T-helper 17 cell (primary cell): ENCODE measurements at regions not wholly inside any gene's neighbourhood (a gene's known extent, or its start where the extent isn't known, plus 50 kb on each side); places are given as distances from the start of the nearest gene placed in this dataset.

Source experiments
- ATAC-seq: fragments of 150-1000 bp; cut with Tn5 transposase; 2 replicates; pipeline ENCODE4 v1.10.0; 2021; ENCODE audit warnings: mild to moderate bottlenecking, moderate library complexity
- DNase-seq, 3 donors: peaks; one replicate each; pipeline versions ENCODE4 v3.0.0 to v3.0.0-alpha.2; 2020 to 2021
- H3K9me3 ChIP-seq: one replicate; pipeline ENCODE4 v1.7.0; 2013; ENCODE audit warnings: low read length, mild to moderate bottlenecking; ENCODE audit not compliant: control insufficient read depth, poor library complexity, severe bottlenecking
- H3K27ac Mint-ChIP-seq: one replicate; pipeline ENCODE4 v1.8.0; 2022; ENCODE audit warnings: mild to moderate bottlenecking, moderate library complexity, mixed read lengths
- H3K27me3 Mint-ChIP-seq: one replicate; pipeline ENCODE4 v1.8.0; 2022; ENCODE audit warnings: mixed read lengths
- H3K36me3 Mint-ChIP-seq: one replicate; pipeline ENCODE4 v1.8.0; 2022; ENCODE audit warnings: low read depth, mixed read lengths
- H3K4me1 Mint-ChIP-seq: one replicate; pipeline ENCODE4 v1.8.0; 2022; ENCODE audit warnings: mild to moderate bottlenecking, mixed read lengths
- H3K4me3 Mint-ChIP-seq: one replicate; pipeline ENCODE4 v1.8.0; 2022; ENCODE audit warnings: mild to moderate bottlenecking, moderate library complexity, mixed read lengths

- H3K36me3 Mint-ChIP-seq: no peaks in the 10 kb centered on the region
- H3K27ac Mint-ChIP-seq: no peak overlapping the region
- H3K27me3 Mint-ChIP-seq: no peaks in the 10 kb centered on the region
- no peak for DNase-seq
- H3K4me1 Mint-ChIP-seq: no peaks in the 10 kb centered on the region
- no peak overlapping the region for H3K4me3 Mint-ChIP-seq
- ATAC-seq: no peak
- no peaks in the 10 kb centered on the region for H3K9me3 ChIP-seq
Observed at GRCh38 chr20:11032611-11033010, 358.8 kb upstream of the JAG1 start.

- H3K9me3 ChIP-seq: no peaks in the 10 kb centered on the region
- no peak for ATAC-seq
- no peak for DNase-seq
- H3K27me3 Mint-ChIP-seq: no peaks in the 10 kb centered on the region
- no peak overlapping the region for H3K4me3 Mint-ChIP-seq
- H3K36me3 Mint-ChIP-seq: no peaks in the 10 kb centered on the region
- H3K4me1 Mint-ChIP-seq: no peaks in the 10 kb centered on the region
- no peak overlapping the region for H3K27ac Mint-ChIP-seq
Observed at GRCh38 chr20:11034025-11034424, 360.2 kb upstream of the JAG1 start.

GRCh38 chr20:11035211-11035610 is 361.4 kb upstream of the JAG1 start:
- Mint-ChIP-seq H3K27ac (no peak overlapping the region), H3K27me3 (no peaks in the 10 kb centered on the region), H3K4me3 (no peak overlapping the region), H3K36me3 (no peaks in the 10 kb centered on the region), H3K4me1 (no peaks in the 10 kb centered on the region)
- no peaks in the 10 kb centered on the region for H3K9me3 ChIP-seq
- no peak for DNase-seq
- no peak for ATAC-seq

GRCh38 chr20:11041396-11041795 is 367.6 kb upstream of the JAG1 start:
- Mint-ChIP-seq H3K27ac (no peak overlapping the region), H3K4me3 (no peak overlapping the region)

GRCh38 chr20:11043001-11043400 is 369.2 kb upstream of the JAG1 start:
- no peak overlapping the region for H3K27ac Mint-ChIP-seq

More at GRCh38 chr20:11041396-11041795, 367.6 kb upstream of the JAG1 start:
- Mint-ChIP-seq H3K4me1 (no peaks in the 10 kb centered on the region), H3K27me3 (no peaks in the 10 kb centered on the region), H3K36me3 (no peaks in the 10 kb centered on the region)
- no peaks in the 10 kb centered on the region for H3K9me3 ChIP-seq
- ATAC-seq (no peak), DNase-seq (no peak)

GRCh38 chr20:11044561-11044960 is 370.8 kb upstream of the JAG1 start:
- H3K27me3 Mint-ChIP-seq: no peaks in the 10 kb centered on the region
- ATAC-seq: no peak
- DNase-seq: no peak
- H3K9me3 ChIP-seq: no peaks in the 10 kb centered on the region
- no peaks in the 10 kb centered on the region for H3K4me1 Mint-ChIP-seq
- H3K36me3 Mint-ChIP-seq: no peaks in the 10 kb centered on the region
- H3K4me3 Mint-ChIP-seq: no peak overlapping the region
- H3K27ac Mint-ChIP-seq: no peak overlapping the region

More at GRCh38 chr20:11043001-11043400, 369.2 kb upstream of the JAG1 start:
- Mint-ChIP-seq H3K36me3 (no peaks in the 10 kb centered on the region), H3K27me3 (no peaks in the 10 kb centered on the region), H3K4me1 (no peaks in the 10 kb centered on the region), H3K4me3 (no peak overlapping the region)
- ATAC-seq: no peak
- no peaks in the 10 kb centered on the region for H3K9me3 ChIP-seq
- no peak for DNase-seq

GRCh38 chr20:11045412-11046175 is 371.8 kb upstream of the JAG1 start:
- Mint-ChIP-seq H3K4me1 (no peaks in the 10 kb centered on the region), H3K27me3 (no peaks in the 10 kb centered on the region), H3K4me3 (no peak overlapping the region), H3K36me3 (no peaks in the 10 kb centered on the region), H3K27ac (no peak overlapping the region)
- no peaks in the 10 kb centered on the region for H3K9me3 ChIP-seq
- DNase-seq (no peak), ATAC-seq (no peak)

GRCh38 chr20:11047559-11047958 is 373.8 kb upstream of the JAG1 start:
- no peak overlapping the region for H3K27ac Mint-ChIP-seq
- H3K27me3 Mint-ChIP-seq: no peaks in the 10 kb centered on the region
- no peak overlapping the region for H3K4me3 Mint-ChIP-seq
- H3K4me1 Mint-ChIP-seq: no peaks in the 10 kb centered on the region
- no peak for ATAC-seq
- no peak for DNase-seq
- no peaks in the 10 kb centered on the region for H3K36me3 Mint-ChIP-seq
- H3K9me3 ChIP-seq: no peaks in the 10 kb centered on the region

GRCh38 chr20:11048739-11049138 is 374.9 kb upstream of the JAG1 start:
- H3K27ac Mint-ChIP-seq: no peak overlapping the region
- H3K9me3 ChIP-seq: no peaks in the 10 kb centered on the region
- H3K4me3 Mint-ChIP-seq: no peak overlapping the region
- H3K36me3 Mint-ChIP-seq: no peaks in the 10 kb centered on the region
- H3K4me1 Mint-ChIP-seq: no peaks in the 10 kb centered on the region
- no peaks in the 10 kb centered on the region for H3K27me3 Mint-ChIP-seq
- ATAC-seq (no peak), DNase-seq (no peak)

- DNase-seq (no peak), ATAC-seq (no peak)
- no peak overlapping the region for H3K4me3 Mint-ChIP-seq
- no peaks in the 10 kb centered on the region for H3K9me3 ChIP-seq
- H3K4me1 Mint-ChIP-seq: no peaks in the 10 kb centered on the region
- H3K36me3 Mint-ChIP-seq: no peaks in the 10 kb centered on the region
- H3K27ac Mint-ChIP-seq: no peak overlapping the region
- H3K27me3 Mint-ChIP-seq: no peaks in the 10 kb centered on the region
Observed at GRCh38 chr20:11050350-11050749, 376.6 kb upstream of the JAG1 start.

GRCh38 chr20:11051136-11051535 is 377.3 kb upstream of the JAG1 start:
- Mint-ChIP-seq H3K27me3 (no peaks in the 10 kb centered on the region), H3K4me1 (no peaks in the 10 kb centered on the region), H3K4me3 (no peak overlapping the region), H3K27ac (no peak overlapping the region), H3K36me3 (no peaks in the 10 kb centered on the region)
- no peak for ATAC-seq
- H3K9me3 ChIP-seq: no peaks in the 10 kb centered on the region
- no peak for DNase-seq

- Mint-ChIP-seq H3K36me3 (no peaks in the 10 kb centered on the region), H3K27me3 (no peaks in the 10 kb centered on the region), H3K4me1 (no peaks in the 10 kb centered on the region), H3K4me3 (no peak overlapping the region), H3K27ac (no peak overlapping the region)
- DNase-seq (no peak), ATAC-seq (no peak)
- H3K9me3 ChIP-seq: no peaks in the 10 kb centered on the region
Observed at GRCh38 chr20:11053310-11053709, 379.5 kb upstream of the JAG1 start.

GRCh38 chr20:11054266-11054993 is 380.6 kb upstream of the JAG1 start:
- ATAC-seq (no peak), DNase-seq (no peak)
- H3K27ac Mint-ChIP-seq: no peak overlapping the region
- H3K4me1 Mint-ChIP-seq: no peaks in the 10 kb centered on the region
- no peaks in the 10 kb centered on the region for H3K36me3 Mint-ChIP-seq
- H3K27me3 Mint-ChIP-seq: no peaks in the 10 kb centered on the region
- no peaks in the 10 kb centered on the region for H3K9me3 ChIP-seq
- H3K4me3 Mint-ChIP-seq: no peak overlapping the region

- H3K9me3 ChIP-seq: no peaks in the 10 kb centered on the region
- ATAC-seq (no peak), DNase-seq (no peak)
- no peaks in the 10 kb centered on the region for H3K36me3 Mint-ChIP-seq
- no peaks in the 10 kb centered on the region for H3K4me1 Mint-ChIP-seq
- H3K27me3 Mint-ChIP-seq: no peaks in the 10 kb centered on the region
- H3K27ac Mint-ChIP-seq: no peak overlapping the region
- H3K4me3 Mint-ChIP-seq: no peak overlapping the region
Observed at GRCh38 chr20:11056414-11056813, 382.6 kb upstream of the JAG1 start.
